Trophoblast cell (in vitro differentiated cells and primary cell): ENCODE measurements at regions not wholly inside any gene's neighbourhood (a gene's known extent, or its start where the extent isn't known, plus 50 kb on each side); places are given as distances from the start of the nearest gene placed in this dataset.

Source experiments
- DNase-seq, 2 donors: peaks; one replicate each; pipeline ENCODE4 v3.0.0-alpha.2; 2016
- H2AFZ ChIP-seq: 2 replicates; pipeline ENCODE4 v1.6.1; 2013; ENCODE audit warnings: low read length, moderate library complexity, mild to moderate bottlenecking; ENCODE audit not compliant: insufficient read depth, poor library complexity
- H2AK5ac ChIP-seq: 2 replicates; pipeline ENCODE4 v1.6.1; 2013; ENCODE audit warnings: mild to moderate bottlenecking, low read length
- H2BK120ac ChIP-seq: 2 replicates; pipeline ENCODE4 v1.6.1; 2013; ENCODE audit warnings: low read length, mild to moderate bottlenecking, moderate library complexity; ENCODE audit not compliant: insufficient read depth, poor library complexity
- H2BK12ac ChIP-seq: 2 replicates; pipeline ENCODE4 v1.6.1; 2013; ENCODE audit warnings: mild to moderate bottlenecking, low read length, moderate library complexity
- H2BK5ac ChIP-seq: 2 replicates; pipeline ENCODE4 v1.6.1; 2013; ENCODE audit warnings: low read length, low read depth, moderate library complexity, mild to moderate bottlenecking; ENCODE audit not compliant: poor library complexity
- H3K14ac ChIP-seq: 2 replicates; pipeline ENCODE4 v1.6.1; 2013; ENCODE audit warnings: mild to moderate bottlenecking, low read length
- H3K18ac ChIP-seq: 2 replicates; pipeline ENCODE4 v1.6.1; 2013; ENCODE audit warnings: mild to moderate bottlenecking, low read length
- H3K23ac ChIP-seq: 2 replicates; pipeline ENCODE4 v1.6.1; 2013; ENCODE audit warnings: low read length
- H3K27ac ChIP-seq: 2 replicates; pipeline ENCODE4 v1.5.1; 2013; ENCODE audit warnings: low read depth, mild to moderate bottlenecking, inconsistent platforms, low read length, moderate library complexity
- H3K27me3 ChIP-seq: 2 replicates; pipeline ENCODE4 v1.6.1; 2013; ENCODE audit warnings: inconsistent platforms, mild to moderate bottlenecking, low read length, moderate library complexity; ENCODE audit not compliant: insufficient read depth
- H3K36me3 ChIP-seq, 2 experiments: 1 replicate in 1 of 2; 2 replicates in 1 of 2; pipeline ENCODE4 v1.6.1; 2013; ENCODE audit warnings: low read length in 2 of 2, mild to moderate bottlenecking in 2 of 2, moderate library complexity in 1 of 2; ENCODE audit not compliant: insufficient read depth in 2 of 2, control insufficient read depth in 1 of 2
- H3K4ac ChIP-seq: 2 replicates; pipeline ENCODE4 v1.6.1; 2013; ENCODE audit warnings: low read depth, mild to moderate bottlenecking, low read length, moderate library complexity
- H3K4me1 ChIP-seq, 2 experiments: 1 replicate in 1 of 2; 2 replicates in 1 of 2; pipeline ENCODE4 v1.6.1; 2013; ENCODE audit warnings: low read length in 2 of 2, mild to moderate bottlenecking in 2 of 2, moderate library complexity in 1 of 2; ENCODE audit not compliant: insufficient read depth in 2 of 2, control insufficient read depth in 1 of 2
- H3K4me2 ChIP-seq: 2 replicates; pipeline ENCODE4 v1.6.1; 2013; ENCODE audit warnings: inconsistent platforms, mild to moderate bottlenecking, low read length, moderate library complexity
- H3K4me3 ChIP-seq: 2 replicates; pipeline ENCODE4 v1.5.1; 2013; ENCODE audit warnings: mild to moderate bottlenecking, low read depth, low read length, inconsistent platforms
- H3K79me1 ChIP-seq: one replicate; pipeline ENCODE4 v1.6.1; 2013; ENCODE audit warnings: low read length
- H3K79me2 ChIP-seq: 2 replicates; pipeline ENCODE4 v1.6.1; 2013; ENCODE audit warnings: low read length, mild to moderate bottlenecking; ENCODE audit not compliant: control insufficient read depth, insufficient read depth, poor library complexity
- H3K9ac ChIP-seq: 2 replicates; pipeline ENCODE4 v1.6.1; 2013; ENCODE audit warnings: mild to moderate bottlenecking, low read length
- H3K9me3 ChIP-seq: 2 replicates; pipeline ENCODE4 v1.6.1; 2013; ENCODE audit warnings: low read depth, mild to moderate bottlenecking, control low read depth, inconsistent platforms, low read length; ENCODE audit not compliant: insufficient read depth
- H4K12ac ChIP-seq: 2 replicates; pipeline ENCODE4 v1.6.1; 2013; ENCODE audit warnings: low read depth, mild to moderate bottlenecking, low read length, moderate library complexity
- H4K8ac ChIP-seq: 2 replicates; pipeline ENCODE4 v1.6.1; 2013; ENCODE audit warnings: low read depth, mild to moderate bottlenecking, low read length, moderate library complexity
- H4K91ac ChIP-seq: one replicate; pipeline ENCODE4 v1.6.1; 2013; ENCODE audit warnings: low read depth, mild to moderate bottlenecking, low read length, moderate library complexity
- WGBS: extraction: QIAGEN DNeasy Blood & Tissue Kit; methylation state at CpG from one replicate; pipeline ENCODE4 v1.1.7; 2013; ENCODE audit warnings: missing lambda C conversion rate; ENCODE audit not compliant: insufficient read length, insufficient coverage; ENCODE audit errors: extremely low coverage; 5-methylcytosine and 5-hydroxymethylcytosine counted together

DNA sequence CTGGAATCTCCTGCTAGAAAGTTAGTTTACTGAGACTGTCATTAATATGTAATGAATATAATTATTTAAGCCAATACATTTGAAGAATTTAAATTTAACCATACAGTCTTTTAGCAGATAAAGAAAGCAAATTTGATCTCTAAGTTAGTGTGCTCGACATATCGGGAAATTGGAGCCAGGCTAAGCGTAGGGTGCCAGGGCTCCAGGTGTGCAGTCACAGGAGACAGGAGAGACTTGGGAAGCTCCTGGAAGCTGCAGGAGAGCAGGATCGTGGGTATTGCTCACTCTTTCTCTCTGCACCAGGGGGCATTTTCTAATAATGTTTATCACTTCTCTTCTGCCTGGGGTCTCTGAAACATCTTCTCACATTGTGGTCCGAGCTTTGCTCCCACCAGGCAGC, 342.0 kb upstream of the ANKRD30A start:
- H3K9me3 ChIP-seq: no peaks in the 10 kb centered on the region
- no peak overlapping the region for H3K4ac ChIP-seq
- no peaks in the 10 kb centered on the region for H3K36me3 ChIP-seq
- no peak for DNase-seq
- no peak overlapping the region for H3K27ac ChIP-seq
- no peak overlapping the region for H2AFZ ChIP-seq
- no peaks in the 10 kb centered on the region for H3K79me2 ChIP-seq
- no peak overlapping the region for H2BK5ac ChIP-seq
- no peak overlapping the region for H3K4me2 ChIP-seq
- WGBS: no CpG with 5 or more reads among the region's 5 CpGs
- no peak overlapping the region for H3K4me3 ChIP-seq
- no peak overlapping the region for H2BK12ac ChIP-seq
- H2BK120ac ChIP-seq: no peak overlapping the region
- H2AK5ac ChIP-seq: no peak overlapping the region
- peaks cover 3 to 4% of the 10 kb centered on the region in 2 experiments for H3K4me1 ChIP-seq
- H3K27me3 ChIP-seq: no peaks in the 10 kb centered on the region
- H3K14ac ChIP-seq: no peak overlapping the region
- no peak overlapping the region for H4K12ac ChIP-seq
- no peaks in the 10 kb centered on the region for H3K79me1 ChIP-seq
- no peak overlapping the region for H4K8ac ChIP-seq
- no peak overlapping the region for H3K9ac ChIP-seq
- no peak overlapping the region for H3K18ac ChIP-seq
- no peak overlapping the region for H3K23ac ChIP-seq
- no peak overlapping the region for H4K91ac ChIP-seq

DNA sequence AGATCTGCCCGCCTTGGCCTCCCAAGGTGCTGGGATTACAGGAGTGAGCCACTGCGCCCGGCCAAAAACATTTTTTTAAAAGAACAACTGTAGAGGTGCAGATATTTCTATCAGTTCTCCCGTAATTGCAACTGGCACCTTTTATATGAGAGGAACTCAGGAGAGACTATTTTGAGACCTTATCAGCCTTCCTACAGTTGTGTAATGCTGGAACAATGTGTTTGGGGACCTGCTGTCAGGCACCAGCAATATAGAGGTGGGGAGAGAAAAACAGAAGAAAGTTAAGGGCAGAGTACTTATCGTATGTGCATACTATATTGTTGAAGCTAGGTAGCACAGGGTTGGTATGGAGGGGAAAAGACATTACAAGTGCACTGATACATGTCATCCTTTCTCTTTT, 343.8 kb upstream of the ANKRD30A start:
- no peak overlapping the region for H3K4me2 ChIP-seq
- no peak overlapping the region for H4K91ac ChIP-seq
- no peak overlapping the region for H2BK120ac ChIP-seq
- H3K27me3 ChIP-seq: no peaks in the 10 kb centered on the region
- H4K12ac ChIP-seq: no peak overlapping the region
- no peak overlapping the region for H3K18ac ChIP-seq
- H4K8ac ChIP-seq: no peak overlapping the region
- H3K27ac ChIP-seq: no peak overlapping the region
- peaks cover 3 to 4% of the 10 kb centered on the region in 2 experiments for H3K4me1 ChIP-seq
- DNase-seq: no peak
- no peak overlapping the region for H2AK5ac ChIP-seq
- no peak overlapping the region for H3K4ac ChIP-seq
- no CpG with 5 or more reads among the region's 5 CpGs for WGBS
- no peaks in the 10 kb centered on the region for H3K79me2 ChIP-seq
- H2BK5ac ChIP-seq: no peak overlapping the region
- H3K4me3 ChIP-seq: no peak overlapping the region
- no peaks in the 10 kb centered on the region for H3K79me1 ChIP-seq
- H2AFZ ChIP-seq: no peak overlapping the region
- no peak overlapping the region for H3K9ac ChIP-seq
- H3K36me3 ChIP-seq: no peaks in the 10 kb centered on the region
- no peak overlapping the region for H3K14ac ChIP-seq
- no peaks in the 10 kb centered on the region for H3K9me3 ChIP-seq
- H3K23ac ChIP-seq: no peak overlapping the region
- no peak overlapping the region for H2BK12ac ChIP-seq

DNA sequence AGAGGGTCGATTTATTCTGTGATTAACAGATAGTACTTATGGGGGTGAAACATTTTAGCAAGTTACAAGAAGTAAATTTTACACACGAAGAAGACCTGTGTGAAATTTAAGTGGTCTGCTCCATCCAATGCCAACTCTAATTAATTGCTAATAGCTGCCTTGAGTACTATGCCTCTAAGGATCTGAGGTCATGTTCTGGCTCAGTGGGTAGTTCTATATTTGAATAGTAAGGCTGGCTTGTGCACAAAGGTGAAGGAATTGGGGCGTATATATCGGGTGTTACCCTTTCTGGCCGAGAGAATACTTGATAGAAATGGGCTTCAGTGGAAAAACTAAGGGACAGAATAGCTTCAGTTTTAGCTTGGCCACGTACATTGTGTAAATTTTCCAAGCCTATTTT, 345.2 kb upstream of the ANKRD30A start:
- Histone ChIP-seq H4K91ac (no peak overlapping the region), H2BK12ac (no peak overlapping the region), H2AK5ac (no peak overlapping the region), H2BK5ac (no peak overlapping the region), H3K79me2 (no peaks in the 10 kb centered on the region), H3K4me3 (no peak overlapping the region), H3K27ac (no peak overlapping the region), H4K12ac (no peak overlapping the region), H3K9ac (no peak overlapping the region), H3K4ac (no peak overlapping the region), H4K8ac (no peak overlapping the region), H2BK120ac (no peak overlapping the region), H3K18ac (no peak overlapping the region), H3K23ac (no peak overlapping the region), H3K79me1 (no peaks in the 10 kb centered on the region), H3K9me3 (no peaks in the 10 kb centered on the region), H3K27me3 (no peaks in the 10 kb centered on the region), H2AFZ (no peak overlapping the region), H3K4me2 (no peak overlapping the region), H3K36me3 (no peaks in the 10 kb centered on the region), H3K14ac (no peak overlapping the region), H3K4me1 (peaks cover 3 to 4% of the 10 kb centered on the region in 2 experiments)
- no peak for DNase-seq
- no CpG with 5 or more reads among the region's 6 CpGs for WGBS

DNA sequence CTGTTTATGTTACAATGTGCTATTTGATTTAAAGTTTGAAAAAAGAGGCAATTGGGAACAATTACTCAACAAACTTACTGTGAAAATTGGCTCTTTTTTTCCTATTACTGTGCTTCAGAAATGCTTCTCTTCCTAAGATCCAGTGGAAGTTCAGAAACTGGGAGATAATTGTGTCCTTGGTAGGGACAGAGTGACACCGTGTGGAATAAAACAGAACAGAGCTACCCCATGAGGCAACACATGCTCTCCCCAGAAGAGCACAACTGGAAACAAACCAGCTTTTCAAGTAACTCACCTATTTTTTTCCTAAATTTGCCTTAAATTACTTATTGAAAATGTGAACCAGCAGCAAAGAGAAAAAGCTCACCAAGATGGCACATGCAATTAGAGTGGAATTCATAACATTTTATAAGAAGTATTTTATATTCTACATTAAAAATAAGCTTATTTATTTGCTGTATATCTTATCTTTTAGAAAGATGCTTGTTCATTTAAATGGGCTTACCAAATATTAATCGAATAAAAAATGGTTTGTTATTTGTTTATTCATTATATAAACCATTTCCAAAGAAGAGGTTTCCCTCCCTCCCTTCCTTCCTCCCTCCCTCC, 346.1 kb upstream of the ANKRD30A start:
- no peak overlapping the region for H3K4ac ChIP-seq
- H2BK12ac ChIP-seq: no peak overlapping the region
- DNase-seq: peak; percentile 3 to 63
- H3K9me3 ChIP-seq: no peaks in the 10 kb centered on the region
- H3K4me2 ChIP-seq: no peak overlapping the region
- no CpG with 5 or more reads among the region's 2 CpGs for WGBS
- H3K9ac ChIP-seq: no peak overlapping the region
- no peaks in the 10 kb centered on the region for H3K79me2 ChIP-seq
- no peak overlapping the region for H4K8ac ChIP-seq
- no peak overlapping the region for H4K12ac ChIP-seq
- H4K91ac ChIP-seq: no peak overlapping the region
- H3K79me1 ChIP-seq: no peaks in the 10 kb centered on the region
- no peaks in the 10 kb centered on the region for H3K27me3 ChIP-seq
- H3K27ac ChIP-seq: no peak overlapping the region
- H2AK5ac ChIP-seq: no peak overlapping the region
- H2BK5ac ChIP-seq: no peak overlapping the region
- H3K14ac ChIP-seq: no peak overlapping the region
- no peak overlapping the region for H3K18ac ChIP-seq
- H3K23ac ChIP-seq: no peak overlapping the region
- no peak overlapping the region for H2BK120ac ChIP-seq
- H3K4me3 ChIP-seq: no peak overlapping the region
- no peaks in the 10 kb centered on the region for H3K36me3 ChIP-seq
- peaks cover 3 to 4% of the 10 kb centered on the region in 2 experiments for H3K4me1 ChIP-seq
- H2AFZ ChIP-seq: no peak overlapping the region
